ENCODE measurements at regions not wholly inside any gene's neighbourhood (a gene's known extent, or its start where the extent isn't known, plus 50 kb on each side); places are given as distances from the start of the nearest gene placed in this dataset.
"Not testable (repeated sequence)": the region's sequence is repeated elsewhere in the genome, so short reads cannot be mapped to it uniquely, and the experiment has no call there.

- DNase-seq (ENCODE audit: low spot score): no peak
Measured at GRCh38 chr13:84745051-84745551, 862.8 kb upstream of the SLITRK1 start.

DNA sequence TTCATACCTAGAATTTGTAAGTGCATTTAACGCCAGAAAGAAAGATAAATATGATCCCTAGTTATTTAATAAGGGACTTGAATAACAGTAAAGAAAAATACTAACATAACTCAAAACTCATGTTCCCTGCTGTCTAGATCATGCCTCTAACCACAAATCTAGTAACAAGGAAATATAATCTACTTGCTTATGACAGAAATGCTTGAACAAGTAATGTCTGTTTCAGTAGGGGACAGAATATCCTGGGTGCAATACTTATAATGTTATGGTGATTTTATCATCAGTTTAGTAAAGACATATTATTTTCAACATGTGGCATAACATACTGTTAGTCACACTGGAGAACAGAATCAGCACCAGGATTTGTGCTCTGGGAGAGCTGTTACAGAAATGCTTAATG, 861.9 kb upstream of the SLITRK1 start:
- DNase-seq (ENCODE audit: low spot score): no peak

DNA sequence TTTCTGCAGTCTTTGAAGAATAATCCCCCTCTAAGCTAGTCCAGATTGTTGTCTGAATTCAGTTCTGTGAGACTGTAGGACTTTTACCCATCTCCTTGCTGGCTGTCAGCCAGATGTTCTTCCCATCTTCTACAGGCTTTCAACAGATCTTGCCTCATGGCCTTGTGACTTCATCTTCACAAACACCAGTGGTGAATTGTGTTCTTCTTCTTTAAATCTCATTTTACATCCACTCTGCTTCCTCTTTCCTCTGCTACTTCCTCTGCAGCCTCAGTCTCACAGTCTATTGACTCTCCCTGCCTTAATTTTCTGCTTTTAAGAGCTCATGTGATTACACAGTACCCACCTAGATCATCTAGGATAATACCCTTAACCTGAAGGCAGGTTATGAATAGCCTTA, 859.0 kb upstream of the SLITRK1 start:
- no peak for DNase-seq (ENCODE audit: low spot score)

GRCh38 chr13:84739021-84739420, 856.7 kb upstream of the SLITRK1 start:
- no peak for DNase-seq (ENCODE audit: low spot score)

DNA sequence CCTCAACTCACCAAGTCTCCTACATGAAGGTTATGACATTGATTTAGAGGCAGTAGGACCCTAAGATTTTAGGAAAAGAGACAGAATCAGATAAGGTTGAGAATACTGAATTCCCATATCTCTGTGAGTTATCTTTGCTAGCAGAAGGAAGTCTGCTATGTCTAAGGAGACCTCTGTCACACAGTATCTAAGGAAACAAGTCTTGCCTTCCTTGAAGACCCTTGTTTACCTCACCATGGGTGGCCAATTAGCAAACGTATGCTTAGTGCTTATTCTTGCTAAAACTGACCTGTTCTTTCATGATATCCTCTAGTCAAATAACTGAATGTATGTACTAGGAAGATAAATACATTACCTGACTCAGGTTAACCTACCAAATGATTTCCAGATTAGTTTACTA, 855.4 kb upstream of the SLITRK1 start:
- no peak for DNase-seq (ENCODE audit: low spot score)

DNA sequence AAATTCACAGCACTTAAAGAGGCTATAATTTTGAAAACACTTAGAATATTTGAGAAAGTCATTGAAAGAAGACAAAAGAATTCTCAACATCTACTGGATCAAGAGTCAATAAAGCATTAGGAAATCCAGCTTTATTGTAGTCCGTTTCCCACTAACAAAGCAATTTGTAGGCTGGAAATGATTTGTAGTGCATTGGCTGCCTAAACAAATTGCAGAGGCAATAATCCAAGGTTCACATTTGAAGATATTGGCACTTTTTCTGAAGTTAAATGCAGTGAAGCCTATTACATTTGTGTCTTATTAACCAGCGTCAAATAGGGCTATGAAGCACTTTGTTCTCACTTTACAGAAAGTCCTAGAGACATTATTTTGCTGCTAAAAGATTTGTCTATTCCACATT, 848.1 kb upstream of the SLITRK1 start:
- DNase-seq (ENCODE audit: low spot score): peak; percentile 7

DNA sequence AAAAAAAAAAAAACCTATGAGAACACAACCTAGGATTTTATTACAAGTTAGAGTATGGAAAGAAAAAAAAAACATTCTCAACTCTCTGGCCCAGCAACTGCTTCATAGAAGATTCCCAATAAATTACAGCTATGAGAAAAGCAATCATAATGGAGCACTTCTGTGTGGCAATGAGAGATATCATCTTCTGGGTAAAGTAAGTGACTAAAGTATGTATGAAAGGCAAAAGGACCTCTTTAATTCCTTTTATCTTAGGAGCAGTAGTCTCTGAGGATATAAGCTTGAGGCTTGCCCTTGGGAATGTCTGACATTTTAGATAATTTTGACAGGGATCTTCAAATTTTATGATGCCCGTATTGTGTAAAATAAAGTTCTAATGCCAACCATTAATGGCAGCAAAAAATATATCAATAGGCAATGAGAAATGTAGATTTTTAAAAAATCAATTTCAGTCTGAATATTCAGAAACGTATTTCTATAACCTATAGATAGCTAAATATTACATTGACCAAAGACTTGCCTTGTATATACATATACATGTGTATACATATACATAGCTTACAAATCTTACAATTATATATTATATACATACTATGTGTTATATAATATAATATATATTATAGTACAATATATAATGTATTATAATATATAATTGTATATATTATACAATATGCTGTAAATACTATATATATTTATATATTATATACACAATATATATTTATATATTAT, 823.9 kb upstream of the SLITRK1 start:
- DNase-seq (ENCODE audit: low spot score): no peak

GRCh38 chr13:84702174-84702573, 819.9 kb upstream of the SLITRK1 start:
- no peak for DNase-seq (ENCODE audit: low spot score)

DNA sequence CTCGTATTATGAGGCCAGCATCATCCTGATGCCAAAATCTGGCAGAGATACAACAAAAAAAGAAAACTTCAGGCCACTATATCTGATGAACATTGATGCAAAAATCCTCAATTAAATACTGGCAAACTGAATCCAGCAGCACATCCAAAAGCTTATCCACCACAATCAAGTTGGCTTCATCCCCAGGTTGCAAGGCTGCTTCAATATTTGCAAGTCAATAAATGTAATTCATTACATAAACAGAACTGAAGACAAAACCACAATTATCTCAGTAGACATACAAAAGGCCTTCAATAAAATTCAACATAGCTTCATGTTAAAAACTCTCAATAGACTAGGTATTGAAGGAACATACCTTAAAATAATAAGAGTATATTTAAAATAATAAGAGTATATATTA, 815.3 kb upstream of the SLITRK1 start:
- DNase-seq (ENCODE audit: low spot score): not testable (repeated sequence)

- no peak for DNase-seq (ENCODE audit: low spot score)
Measured at GRCh38 chr13:84686973-84687372, 804.7 kb upstream of the SLITRK1 start.

DNA sequence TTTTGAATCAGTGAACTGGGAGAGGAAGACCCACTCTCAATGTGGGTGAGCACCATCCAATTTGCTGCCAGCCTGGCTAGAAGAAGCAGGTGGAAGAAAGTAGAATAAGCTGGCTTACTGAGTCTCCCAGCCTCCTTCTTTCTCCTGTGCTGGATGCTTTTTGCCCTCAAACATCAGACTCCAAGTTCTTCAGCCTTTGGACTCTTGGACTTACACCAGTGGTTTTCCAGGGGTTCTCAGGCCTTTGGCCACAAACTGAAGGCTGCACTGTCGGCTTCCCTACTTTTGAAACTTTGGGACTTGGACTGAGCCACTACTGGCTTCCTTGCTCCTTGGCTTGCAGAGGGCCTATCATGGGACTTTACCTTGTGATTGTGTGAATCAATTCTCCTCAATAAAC, 804.2 kb upstream of the SLITRK1 start:
- DNase-seq (ENCODE audit: low spot score): no peak

DNA sequence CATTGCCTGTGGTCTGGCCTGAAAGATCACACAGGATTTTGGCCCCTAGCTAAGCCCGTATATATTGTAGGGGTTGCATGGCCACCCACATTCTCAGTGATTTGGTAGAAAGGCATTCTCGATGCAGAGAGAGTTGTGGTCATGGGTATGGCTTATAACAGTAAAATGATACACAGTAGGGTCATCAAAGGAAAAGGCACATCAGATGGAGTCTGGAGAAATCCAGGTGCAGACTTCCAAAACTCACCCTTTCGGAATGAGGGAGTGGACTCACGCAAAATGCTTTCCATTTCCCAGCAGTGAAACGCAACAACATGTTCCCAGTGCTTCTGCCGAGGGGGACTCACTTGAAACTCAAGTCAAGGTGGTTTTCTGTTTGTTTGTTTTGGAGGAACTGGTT, 802.5 kb upstream of the SLITRK1 start:
- no peak for DNase-seq (ENCODE audit: low spot score)

GRCh38 chr13:84684048-84684662, 801.9 kb upstream of the SLITRK1 start:
- no peak for DNase-seq (ENCODE audit: low spot score)

GRCh38 chr13:84683448-84683847, 801.2 kb upstream of the SLITRK1 start:
- no peak for DNase-seq (ENCODE audit: low spot score)

GRCh38 chr13:84677836-84678235, 795.6 kb upstream of the SLITRK1 start:
- no peak for DNase-seq (ENCODE audit: low spot score)

- DNase-seq (ENCODE audit: low spot score): no peak
Measured at GRCh38 chr13:84672616-84673015, 790.3 kb upstream of the SLITRK1 start.

DNA sequence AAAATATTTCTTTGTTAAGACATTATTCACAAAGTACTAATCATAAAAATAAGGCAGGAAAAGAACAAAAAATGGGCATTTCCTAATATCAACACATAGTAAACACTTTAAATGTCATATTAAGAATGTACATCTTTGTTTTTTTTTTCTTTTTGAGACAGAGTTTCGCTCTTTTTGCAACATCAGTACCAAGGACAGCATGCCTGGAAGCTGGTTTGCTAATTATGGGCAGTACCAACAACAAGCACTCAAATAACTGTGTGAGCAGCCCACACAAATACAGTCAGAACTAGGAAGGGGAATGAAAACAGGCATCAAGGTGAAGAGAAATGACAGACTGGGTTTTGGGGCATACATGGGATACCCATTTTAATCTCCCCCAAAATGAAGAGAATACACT, 788.0 kb upstream of the SLITRK1 start:
- DNase-seq (ENCODE audit: low spot score): no peak

GRCh38 chr13:84668637-84669036, 786.4 kb upstream of the SLITRK1 start:
- DNase-seq (ENCODE audit: low spot score): no peak

GRCh38 chr13:84662491-84662890, 780.2 kb upstream of the SLITRK1 start:
- DNase-seq (ENCODE audit: low spot score): no peak

- no peak for DNase-seq (ENCODE audit: low spot score)
Measured at GRCh38 chr13:84661718-84662117, 779.4 kb upstream of the SLITRK1 start.

- no peak for DNase-seq (ENCODE audit: low spot score)
Measured at GRCh38 chr13:84659359-84659661, 777.0 kb upstream of the SLITRK1 start.

DNA sequence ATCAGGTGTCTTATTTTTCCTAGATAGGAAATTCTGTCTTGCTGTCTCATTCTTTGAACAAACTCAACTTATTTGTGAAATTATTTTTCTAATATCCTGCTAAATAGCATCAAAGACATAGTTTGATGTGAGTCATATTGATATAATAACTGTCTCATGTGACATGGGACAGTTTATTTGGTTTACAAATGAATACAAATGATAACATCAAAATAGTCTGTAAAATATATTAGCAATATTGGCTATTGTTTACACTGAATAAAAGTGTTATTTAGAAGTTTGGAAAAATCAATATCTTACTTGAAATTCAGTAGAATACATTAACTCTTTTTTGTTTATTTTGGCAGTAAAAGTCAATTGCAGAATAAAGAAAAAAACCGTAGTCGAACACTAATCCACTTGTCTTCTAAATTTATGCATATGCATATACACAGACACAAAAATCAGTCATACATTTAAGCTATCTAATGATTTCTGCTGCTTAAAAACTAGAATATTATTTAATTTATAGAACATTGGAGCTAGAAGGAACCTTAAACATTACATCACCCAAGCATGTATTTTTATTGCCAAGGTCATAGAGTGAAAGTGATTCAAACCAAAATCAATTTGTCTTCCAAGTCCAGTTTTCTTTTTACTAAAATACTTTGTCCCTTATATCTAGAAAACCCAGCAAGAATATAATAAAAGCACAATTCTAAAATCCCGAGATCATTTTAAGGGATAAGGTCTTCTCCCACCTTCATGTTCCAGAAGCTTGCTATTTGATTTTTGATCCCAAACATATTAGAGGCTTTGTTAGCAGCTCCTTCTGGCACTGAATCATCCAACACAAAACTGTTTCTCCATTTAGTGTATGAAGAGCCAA, 776.5 kb upstream of the SLITRK1 start:
- no peak for DNase-seq (ENCODE audit: low spot score)

- no peak for DNase-seq (ENCODE audit: low spot score)
Measured at GRCh38 chr13:84655677-84656076, 773.4 kb upstream of the SLITRK1 start.
